ENCODE measurements at regions not wholly inside any gene's neighbourhood (a gene's known extent, or its start where the extent isn't known, plus 50 kb on each side); places are given as distances from the start of the nearest gene placed in this dataset.

DNA sequence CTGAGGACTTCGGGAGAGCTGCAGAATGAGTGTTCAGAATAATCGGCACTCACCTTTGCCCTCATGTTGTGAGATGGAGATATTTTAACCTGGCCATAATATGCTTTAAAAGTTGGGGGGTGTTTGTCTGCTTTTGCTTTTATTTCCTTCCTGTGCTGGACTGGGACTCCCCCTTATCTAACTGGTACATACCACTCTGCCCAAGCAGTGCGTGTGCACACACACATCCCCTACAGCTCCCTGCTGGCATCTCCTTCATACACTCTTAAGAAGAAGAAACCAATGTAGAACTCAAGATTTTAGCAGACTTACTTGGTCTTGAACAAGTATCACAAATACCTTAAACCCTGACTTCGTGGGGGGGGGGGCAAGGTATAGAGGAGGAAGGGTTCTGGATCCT is 146.2 kb upstream of the DMRT1 start:
- no peak overlapping the region for H3K4me3 ChIP-seq (ENCODE audit: extremely low read depth in 1 of 4, insufficient read depth in 2 of 4, low read depth in 3 of 4, low read length in 4 of 4)
- H3K23ac ChIP-seq (ENCODE audit: insufficient read length) = no peak overlapping the region
- no peak overlapping the region for H2BK5ac ChIP-seq (ENCODE audit: low read depth, low read length)
- H3K56ac ChIP-seq (replicated peaks; ENCODE audit: insufficient read length, low read depth, low read length) = no peak overlapping the region
- H3K27ac ChIP-seq (ENCODE audit: low read depth, low read length) = no peak overlapping the region
- no peaks in the 10 kb centered on the region for H3K79me1 ChIP-seq (ENCODE audit: low read depth, low read length)
- TF ChIP-seq, protein P1, sequence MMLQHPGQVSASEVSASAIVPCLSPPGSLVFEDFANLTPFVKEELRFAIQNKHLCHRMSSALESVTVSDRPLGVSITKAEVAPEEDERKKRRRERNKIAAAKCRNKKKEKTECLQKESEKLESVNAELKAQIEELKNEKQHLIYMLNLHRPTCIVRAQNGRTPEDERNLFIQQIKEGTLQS (IDR thresholded peaks at IDR 0.05; ENCODE audit: insufficient read depth, low read depth, low read length) = no peak
- TF ChIP-seq, protein P2, sequence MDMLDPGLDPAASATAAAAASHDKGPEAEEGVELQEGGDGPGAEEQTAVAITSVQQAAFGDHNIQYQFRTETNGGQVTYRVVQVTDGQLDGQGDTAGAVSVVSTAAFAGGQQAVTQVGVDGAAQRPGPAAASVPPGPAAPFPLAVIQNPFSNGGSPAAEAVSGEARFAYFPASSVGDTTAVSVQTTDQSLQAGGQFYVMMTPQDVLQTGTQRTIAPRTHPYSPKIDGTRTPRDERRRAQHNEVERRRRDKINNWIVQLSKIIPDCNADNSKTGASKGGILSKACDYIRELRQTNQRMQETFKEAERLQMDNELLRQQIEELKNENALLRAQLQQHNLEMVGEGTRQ (IDR thresholded peaks at IDR 0.05; ENCODE audit: low read length) = no peak
- no peak for TF ChIP-seq TEAD4 (IDR thresholded peaks at IDR 0.05; ENCODE audit: low read depth, low read length)
- no peak for TF ChIP-seq RBBP5 (IDR thresholded peaks at IDR 0.05; ENCODE audit: borderline replicate concordance, low read depth, low read length)
- no peak for TF ChIP-seq ASH2L (IDR thresholded peaks at IDR 0.05; ENCODE audit: low read length)
- no peak for TF ChIP-seq POU5F1 (IDR thresholded peaks at IDR 0.05; ENCODE audit: low read depth, low read length)
- no peak for TF ChIP-seq CHD2 (IDR thresholded peaks at IDR 0.05; ENCODE audit: low read length)
- TF ChIP-seq BCL11A (IDR thresholded peaks at IDR 0.05; ENCODE audit: low read depth in 2 of 2, low read length in 2 of 2) = no peak
- TF ChIP-seq SUZ12 (IDR thresholded peaks at IDR 0.05; ENCODE audit: low read length) = no peak
- TF ChIP-seq HDAC2 (IDR thresholded peaks at IDR 0.05; ENCODE audit: borderline replicate concordance in 1 of 2, low read depth in 2 of 2, low read length in 2 of 2) = no peak
- TF ChIP-seq SP4 (IDR thresholded peaks at IDR 0.05; ENCODE audit: low read length) = no peak
- H3K18ac ChIP-seq (ENCODE audit: extremely low read depth, low read length) = no peak overlapping the region
- ChIA-PET CTCF (ENCODE audit: partially characterized antibody) (no interaction called here), POLR2A (ENCODE audit: partially characterized antibody) (no interaction called here)
- no peak overlapping the region for H4K91ac ChIP-seq (replicated peaks; ENCODE audit: insufficient read length, low read length)
- no peaks in the 10 kb centered on the region for H3K36me3 ChIP-seq (ENCODE audit: control insufficient read depth in 2 of 4, insufficient read depth in 4 of 4, low read length in 3 of 4)
- H2BK20ac ChIP-seq (ENCODE audit: low read length) = no peak overlapping the region
- no peak overlapping the region for H2AK5ac ChIP-seq (ENCODE audit: low read depth, low read length)
- H4K8ac ChIP-seq (ENCODE audit: extremely low read depth, insufficient read depth, low read length) = no peak overlapping the region
- H4K5ac ChIP-seq (ENCODE audit: insufficient read length, low read depth, low read length) = no peak overlapping the region
- DNase-seq (ENCODE audit: low read depth in 1 of 2, low spot score in 2 of 2) (no peak), FAIRE-seq (no peak)
- H3K4me1 ChIP-seq (replicated peaks in 1 of 4; ENCODE audit: control insufficient read depth in 3 of 4, insufficient read depth in 4 of 4, low read length in 3 of 4) = peaks cover 1 to 16% (median 12%) of the 10 kb centered on the region in 4 experiments; a peak in 4 of 7 replicates
- no peak overlapping the region for H3K4ac ChIP-seq (replicated peaks; ENCODE audit: insufficient read length, low read depth, low read length)
- H3K9me3 ChIP-seq (ENCODE audit: insufficient read depth in 2 of 2, low read depth in 1 of 2, low read length in 1 of 2) = no peaks in the 10 kb centered on the region
- no peak overlapping the region for H2BK12ac ChIP-seq (ENCODE audit: low read depth, low read length)
- 64% methylated on average over 4 of the region's 4 CpGs; no CpG with 5 or more reads in 1 of the 2 experiments for WGBS, 2 experiments (ENCODE audit: extremely low coverage in 1 of 2, insufficient coverage in 1 of 2, insufficient read length in 1 of 2, insufficient replicate concordance in 2 of 2, low coverage in 1 of 2, low lambda C conversion rate in 2 of 2, missing lambda C conversion rate in 1 of 2)
- no peak overlapping the region for H2BK120ac ChIP-seq (replicated peaks; ENCODE audit: low read depth, low read length)
- no peak overlapping the region for H2AFZ ChIP-seq (ENCODE audit: low read length)
- no peaks in the 10 kb centered on the region for H3K23me2 ChIP-seq (ENCODE audit: low read depth, low read length)
- H3K9ac ChIP-seq (replicated peaks in 1 of 4; ENCODE audit: extremely low read depth in 1 of 4, low read depth in 3 of 4, low read length in 3 of 4) = no peak overlapping the region
- H4K20me1 ChIP-seq (replicated peaks in 1 of 2; ENCODE audit: control insufficient read depth in 1 of 2, insufficient read depth in 2 of 2, low read length in 2 of 2) = no peaks in the 10 kb centered on the region
- no peak overlapping the region for H3K4me2 ChIP-seq (ENCODE audit: insufficient read depth in 1 of 2, low read depth in 2 of 2, low read length in 2 of 2)
- no peak overlapping the region for H2BK15ac ChIP-seq (ENCODE audit: low read length)
- H3K79me2 ChIP-seq (ENCODE audit: control insufficient read depth in 1 of 2, insufficient read depth in 2 of 2, low read length in 2 of 2) = no peaks in the 10 kb centered on the region
- no peaks in the 10 kb centered on the region for H3K27me3 ChIP-seq (replicated peaks in 1 of 4; ENCODE audit: control insufficient read depth in 3 of 4, extremely low read depth in 1 of 4, insufficient read depth in 3 of 4, low read length in 3 of 4)
- no peak overlapping the region for H3K14ac ChIP-seq (ENCODE audit: insufficient read length)

Measured in H1 (cell line).